ENCODE measurements at regions not wholly inside any gene's neighbourhood (a gene's known extent, or its start where the extent isn't known, plus 50 kb on each side); places are given as distances from the start of the nearest gene placed in this dataset.

DNA sequence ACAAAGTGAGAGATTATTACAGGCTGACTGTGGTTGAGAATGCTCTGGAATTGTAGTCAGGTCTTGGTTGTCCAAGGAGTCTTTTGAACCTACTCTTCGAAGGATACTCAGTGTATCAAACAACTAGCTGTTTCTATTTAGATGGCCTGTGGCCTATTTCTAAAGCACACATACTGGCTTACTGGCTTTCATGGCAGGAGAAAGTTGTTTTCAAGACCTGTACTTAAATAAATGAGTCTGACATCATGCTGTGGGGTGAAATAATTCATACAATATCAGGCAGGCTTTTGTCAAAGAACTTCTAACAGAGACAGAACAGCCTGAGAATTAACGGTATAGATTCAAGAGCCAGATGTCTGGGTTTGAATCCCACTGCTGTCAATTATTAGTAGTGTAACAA is 316.7 kb upstream of the SEMA6D start:
- FAIRE-seq (no peak), DNase-seq (ENCODE audit: low read depth in 1 of 2, low spot score in 1 of 2) (no peak), ATAC-seq (no peak)
- Histone ChIP-seq H3K27ac (no peak overlapping the region), H3K9me3 (no peaks in the 10 kb centered on the region), H3K4me2 (no peak overlapping the region), H3K4me3 (no peak overlapping the region), H3K4me1 (no peaks in the 10 kb centered on the region)
- ChIA-PET POLR2A (no interaction called here), CTCF (no interaction called here)
- 0% methylated on average over 2 of the region's 2 CpGs for WGBS (ENCODE audit: missing lambda C conversion rate)
- TF ChIP-seq EHF (CRISPR knock-in tag; IDR thresholded peaks at IDR 0.05) (no peak), HOXA7 (CRISPR knock-in tag; IDR thresholded peaks at IDR 0.05) (no peak), EP300 (IDR thresholded peaks at IDR 0.05) (no peak), MYC (IDR thresholded peaks at IDR 0.05; ENCODE audit: borderline replicate concordance, low read length) (no peak), CHD2 (IDR thresholded peaks at IDR 0.05; ENCODE audit: low read length, partially characterized antibody) (no peak), RCOR1 (IDR thresholded peaks at IDR 0.05; ENCODE audit: low read depth, low read length) (no peak), ZFP36 (IDR thresholded peaks at IDR 0.05; ENCODE audit: borderline replicate concordance, partially characterized antibody) (no peak), KDM5A (IDR thresholded peaks at IDR 0.05) (no peak), MAZ (IDR thresholded peaks at IDR 0.05; ENCODE audit: borderline replicate concordance, low read depth, low read length) (no peak), TP53 (CRISPR knock-in tag; IDR thresholded peaks at IDR 0.05) (no peak)
- TF ChIP-seq, protein P1, sequence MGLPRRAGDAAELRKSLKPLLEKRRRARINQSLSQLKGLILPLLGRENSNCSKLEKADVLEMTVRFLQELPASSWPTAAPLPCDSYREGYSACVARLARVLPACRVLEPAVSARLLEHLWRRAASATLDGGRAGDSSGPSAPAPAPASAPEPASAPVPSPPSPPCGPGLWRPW (IDR thresholded peaks at IDR 0.05), result no peak
- TF ChIP-seq, protein P2, sequence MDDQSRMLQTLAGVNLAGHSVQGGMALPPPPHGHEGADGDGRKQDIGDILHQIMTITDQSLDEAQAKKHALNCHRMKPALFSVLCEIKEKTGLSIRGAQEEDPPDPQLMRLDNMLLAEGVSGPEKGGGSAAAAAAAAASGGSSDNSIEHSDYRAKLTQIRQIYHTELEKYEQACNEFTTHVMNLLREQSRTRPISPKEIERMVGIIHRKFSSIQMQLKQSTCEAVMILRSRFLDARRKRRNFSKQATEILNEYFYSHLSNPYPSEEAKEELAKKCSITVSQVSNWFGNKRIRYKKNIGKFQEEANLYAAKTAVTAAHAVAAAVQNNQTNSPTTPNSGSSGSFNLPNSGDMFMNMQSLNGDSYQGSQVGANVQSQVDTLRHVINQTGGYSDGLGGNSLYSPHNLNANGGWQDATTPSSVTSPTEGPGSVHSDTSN (IDR thresholded peaks at IDR 0.05), result no peak
- TF ChIP-seq, protein P3, sequence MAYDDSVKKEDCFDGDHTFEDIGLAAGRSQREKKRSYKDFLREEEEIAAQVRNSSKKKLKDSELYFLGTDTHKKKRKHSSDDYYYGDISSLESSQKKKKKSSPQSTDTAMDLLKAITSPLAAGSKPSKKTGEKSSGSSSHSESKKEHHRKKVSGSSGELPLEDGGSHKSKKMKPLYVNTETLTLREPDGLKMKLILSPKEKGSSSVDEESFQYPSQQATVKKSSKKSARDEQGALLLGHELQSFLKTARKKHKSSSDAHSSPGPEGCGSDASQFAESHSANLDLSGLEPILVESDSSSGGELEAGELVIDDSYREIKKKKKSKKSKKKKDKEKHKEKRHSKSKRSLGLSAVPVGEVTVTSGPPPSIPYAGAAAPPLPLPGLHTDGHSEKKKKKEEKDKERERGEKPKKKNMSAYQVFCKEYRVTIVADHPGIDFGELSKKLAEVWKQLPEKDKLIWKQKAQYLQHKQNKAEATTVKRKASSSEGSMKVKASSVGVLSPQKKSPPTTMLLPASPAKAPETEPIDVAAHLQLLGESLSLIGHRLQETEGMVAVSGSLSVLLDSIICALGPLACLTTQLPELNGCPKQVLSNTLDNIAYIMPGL (CRISPR knock-in tag; IDR thresholded peaks at IDR 0.05; ENCODE audit: borderline replicate concordance), result no peak
- TF ChIP-seq, protein P4, sequence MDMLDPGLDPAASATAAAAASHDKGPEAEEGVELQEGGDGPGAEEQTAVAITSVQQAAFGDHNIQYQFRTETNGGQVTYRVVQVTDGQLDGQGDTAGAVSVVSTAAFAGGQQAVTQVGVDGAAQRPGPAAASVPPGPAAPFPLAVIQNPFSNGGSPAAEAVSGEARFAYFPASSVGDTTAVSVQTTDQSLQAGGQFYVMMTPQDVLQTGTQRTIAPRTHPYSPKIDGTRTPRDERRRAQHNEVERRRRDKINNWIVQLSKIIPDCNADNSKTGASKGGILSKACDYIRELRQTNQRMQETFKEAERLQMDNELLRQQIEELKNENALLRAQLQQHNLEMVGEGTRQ (IDR thresholded peaks at IDR 0.05), result no peak

DNA sequence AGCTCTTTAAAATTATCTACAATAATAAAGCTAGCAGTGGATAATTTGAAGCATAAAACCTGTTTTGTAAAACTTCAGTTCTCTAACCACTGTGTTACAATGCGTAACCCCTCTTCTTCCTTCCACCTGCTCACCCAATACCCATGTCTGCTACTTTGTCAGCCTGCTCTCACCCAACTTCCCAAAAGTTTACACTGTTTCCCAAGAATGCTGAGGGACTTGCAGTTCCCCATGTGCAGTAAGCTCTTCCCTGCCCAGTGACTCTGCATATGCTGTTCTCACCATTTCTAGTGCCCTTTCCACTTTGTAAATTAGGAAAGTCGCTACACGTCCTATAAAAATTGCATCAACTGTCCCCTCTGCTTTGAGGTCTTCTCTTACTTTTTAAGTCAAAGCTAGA is 315.9 kb upstream of the SEMA6D start:
- TF ChIP-seq FOSL2 (IDR thresholded peaks at IDR 0.05), result no peak
- no peak for TF ChIP-seq FOSL2 (CRISPR knock-in tag; IDR thresholded peaks at IDR 0.05)
- no peak for TF ChIP-seq POLR2AphosphoS2 (conservative IDR thresholded peaks at IDR 0.05; ENCODE audit: low read length)
- TF ChIP-seq RNF2 (IDR thresholded peaks at IDR 0.05; ENCODE audit: borderline replicate concordance, low read depth), result no peak
- TF ChIP-seq, protein P4 (IDR thresholded peaks at IDR 0.05), result no peak
- no peak for TF ChIP-seq MAZ (IDR thresholded peaks at IDR 0.05; ENCODE audit: borderline replicate concordance, low read depth, low read length)
- no peak for TF ChIP-seq JUN (IDR thresholded peaks at IDR 0.05)
- no peak for TF ChIP-seq HOXA7 (CRISPR knock-in tag; IDR thresholded peaks at IDR 0.05)
- TF ChIP-seq CBX8 (IDR thresholded peaks at IDR 0.05), result no peak
- no peak for TF ChIP-seq ESRRA (IDR thresholded peaks at IDR 0.05; ENCODE audit: borderline replicate concordance, low read length)
- no peak for TF ChIP-seq ZSCAN20 (CRISPR knock-in tag; IDR thresholded peaks at IDR 0.05)
- no peak for TF ChIP-seq FOXS1 (CRISPR knock-in tag; IDR thresholded peaks at IDR 0.05)
- no peak for TF ChIP-seq HDAC2 (IDR thresholded peaks at IDR 0.05)
- TF ChIP-seq CEBPB (IDR thresholded peaks at IDR 0.05), result no peak
- no peak for TF ChIP-seq ZC3H11A (IDR thresholded peaks at IDR 0.05)
- no peak for TF ChIP-seq ZNF302 (CRISPR knock-in tag; IDR thresholded peaks at IDR 0.05)
- no peak for TF ChIP-seq EHF (CRISPR knock-in tag; IDR thresholded peaks at IDR 0.05)
- TF ChIP-seq, protein P5, sequence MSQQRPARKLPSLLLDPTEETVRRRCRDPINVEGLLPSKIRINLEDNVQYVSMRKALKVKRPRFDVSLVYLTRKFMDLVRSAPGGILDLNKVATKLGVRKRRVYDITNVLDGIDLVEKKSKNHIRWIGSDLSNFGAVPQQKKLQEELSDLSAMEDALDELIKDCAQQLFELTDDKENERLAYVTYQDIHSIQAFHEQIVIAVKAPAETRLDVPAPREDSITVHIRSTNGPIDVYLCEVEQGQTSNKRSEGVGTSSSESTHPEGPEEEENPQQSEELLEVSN (IDR thresholded peaks at IDR 0.05; ENCODE audit: borderline replicate concordance, low read depth), result no peak
- TF ChIP-seq GATA3 (IDR thresholded peaks at IDR 0.05; ENCODE audit: borderline replicate concordance), result no peak
- CTCF ChIA-PET, result no interaction called here
- DNase-seq (ENCODE audit: low read depth in 1 of 2, low spot score in 1 of 2) (no peak), ATAC-seq (no peak), FAIRE-seq (no peak)
- H3K4me1 ChIP-seq, result no peaks in the 10 kb centered on the region
- WGBS (ENCODE audit: missing lambda C conversion rate), result 3% methylated on average over 3 of the region's 3 CpGs
- no peak overlapping the region for H3K4me3 ChIP-seq
- H3K9me3 ChIP-seq, result no peaks in the 10 kb centered on the region
- H3K27ac ChIP-seq, result no peak overlapping the region
- POLR2A ChIA-PET, result no interaction called here
- no peak overlapping the region for H3K4me2 ChIP-seq

Data from A549 (cell line).